ENCODE measurements at regions not wholly inside any gene's neighbourhood (a gene's known extent, or its start where the extent isn't known, plus 50 kb on each side); places are given as distances from the start of the nearest gene placed in this dataset.
"Not testable (repeated sequence)": the region's sequence is repeated elsewhere in the genome, so short reads cannot be mapped to it uniquely, and the experiment has no call there.

GRCh38 chr6:86619428-86619827 is 317.9 kb upstream of the HTR1E start:
- WGBS, 2 experiments (ENCODE audit: insufficient coverage in 2 of 2): no CpG with 5 or more reads among the region's 2 CpGs
- Histone ChIP-seq H3K9me3 (ENCODE audit: control insufficient read depth, low read length) (no peaks in the 10 kb centered on the region), H3K36me3 (ENCODE audit: control insufficient read depth, insufficient read depth, low read length) (no peaks in the 10 kb centered on the region), H3K4me1 (ENCODE audit: control insufficient read depth, insufficient read depth, low read length, poor library complexity, severe bottlenecking) (no peaks in the 10 kb centered on the region), H3K4me3 (ENCODE audit: extremely low read depth, insufficient read depth, low read length, poor library complexity, severe bottlenecking) (no peak overlapping the region), H3K27ac (ENCODE audit: low read depth, low read length, severe bottlenecking) (no peak overlapping the region)

- no peak overlapping the region for H3K4me3 ChIP-seq (ENCODE audit: extremely low read depth, insufficient read depth, low read length, poor library complexity, severe bottlenecking)
- WGBS, 2 experiments (ENCODE audit: insufficient coverage in 2 of 2): 83% methylated on average over 1 of the region's 1 CpG; no CpG with 5 or more reads in 1 of the 2 experiments
- no peaks in the 10 kb centered on the region for H3K36me3 ChIP-seq (ENCODE audit: control insufficient read depth, insufficient read depth, low read length)
- H3K27ac ChIP-seq (ENCODE audit: low read depth, low read length, severe bottlenecking): no peak overlapping the region
- H3K9me3 ChIP-seq (ENCODE audit: control insufficient read depth, low read length): no peaks in the 10 kb centered on the region
- no peaks in the 10 kb centered on the region for H3K4me1 ChIP-seq (ENCODE audit: control insufficient read depth, insufficient read depth, low read length, poor library complexity, severe bottlenecking)
Measured at GRCh38 chr6:86615299-86615698, 322.0 kb upstream of the HTR1E start.

GRCh38 chr6:86609549-86610388 is 327.6 kb upstream of the HTR1E start:
- no peaks in the 10 kb centered on the region for H3K9me3 ChIP-seq (ENCODE audit: control insufficient read depth, low read length)
- H3K36me3 ChIP-seq (ENCODE audit: control insufficient read depth, insufficient read depth, low read length): no peaks in the 10 kb centered on the region
- H3K4me1 ChIP-seq (ENCODE audit: control insufficient read depth, insufficient read depth, low read length, poor library complexity, severe bottlenecking): peaks cover 10% of the 10 kb centered on the region
- no peak overlapping the region for H3K4me3 ChIP-seq (ENCODE audit: extremely low read depth, insufficient read depth, low read length, poor library complexity, severe bottlenecking)
- H3K27ac ChIP-seq (ENCODE audit: low read depth, low read length, severe bottlenecking): peak overlapping the region; percentile 92
- WGBS, 2 experiments (ENCODE audit: insufficient coverage in 2 of 2): 33 to 48% methylated on average over 5 to 7 of the region's 9 CpGs

GRCh38 chr6:86603364-86603763 is 334.0 kb upstream of the HTR1E start:
- H3K9me3 ChIP-seq (ENCODE audit: control insufficient read depth, low read length); H3K27ac ChIP-seq (ENCODE audit: low read depth, low read length, severe bottlenecking); H3K4me1 ChIP-seq (ENCODE audit: control insufficient read depth, insufficient read depth, low read length, poor library complexity, severe bottlenecking); H3K36me3 ChIP-seq (ENCODE audit: control insufficient read depth, insufficient read depth, low read length); H3K4me3 ChIP-seq (ENCODE audit: extremely low read depth, insufficient read depth, low read length, poor library complexity, severe bottlenecking): not testable (repeated sequence)
- WGBS, 2 experiments (ENCODE audit: insufficient coverage in 2 of 2): 95 to 100% methylated on average over 1 to 3 of the region's 3 CpGs

GRCh38 chr6:86602093-86602492 is 335.2 kb upstream of the HTR1E start:
- 64 to 70% methylated on average over 2 to 3 of the region's 6 CpGs for WGBS, 2 experiments (ENCODE audit: insufficient coverage in 2 of 2)

GRCh38 chr6:86598969-86599368 is 338.4 kb upstream of the HTR1E start:
- H3K36me3 ChIP-seq (ENCODE audit: control insufficient read depth, insufficient read depth, low read length); H3K4me1 ChIP-seq (ENCODE audit: control insufficient read depth, insufficient read depth, low read length, poor library complexity, severe bottlenecking); H3K27ac ChIP-seq (ENCODE audit: low read depth, low read length, severe bottlenecking); H3K4me3 ChIP-seq (ENCODE audit: extremely low read depth, insufficient read depth, low read length, poor library complexity, severe bottlenecking); H3K9me3 ChIP-seq (ENCODE audit: control insufficient read depth, low read length): not testable (repeated sequence)
- 89 to 95% methylated on average over 4 of the region's 4 CpGs for WGBS, 2 experiments (ENCODE audit: insufficient coverage in 2 of 2)

More at GRCh38 chr6:86602093-86602492, 335.2 kb upstream of the HTR1E start:
- H3K4me1 ChIP-seq (ENCODE audit: control insufficient read depth, insufficient read depth, low read length, poor library complexity, severe bottlenecking); H3K4me3 ChIP-seq (ENCODE audit: extremely low read depth, insufficient read depth, low read length, poor library complexity, severe bottlenecking); H3K9me3 ChIP-seq (ENCODE audit: control insufficient read depth, low read length); H3K36me3 ChIP-seq (ENCODE audit: control insufficient read depth, insufficient read depth, low read length); H3K27ac ChIP-seq (ENCODE audit: low read depth, low read length, severe bottlenecking): not testable (repeated sequence)

GRCh38 chr6:86595641-86596040 is 341.7 kb upstream of the HTR1E start:
- H3K27ac ChIP-seq (ENCODE audit: low read depth, low read length, severe bottlenecking): no peak overlapping the region
- WGBS, 2 experiments (ENCODE audit: insufficient coverage in 2 of 2): 0 to 60% methylated on average over 1 to 3 of the region's 3 CpGs
- no peaks in the 10 kb centered on the region for H3K36me3 ChIP-seq (ENCODE audit: control insufficient read depth, insufficient read depth, low read length)
- H3K4me3 ChIP-seq (ENCODE audit: extremely low read depth, insufficient read depth, low read length, poor library complexity, severe bottlenecking): no peak overlapping the region
- H3K4me1 ChIP-seq (ENCODE audit: control insufficient read depth, insufficient read depth, low read length, poor library complexity, severe bottlenecking): peaks cover 2% of the 10 kb centered on the region
- H3K9me3 ChIP-seq (ENCODE audit: control insufficient read depth, low read length): no peaks in the 10 kb centered on the region

- 95 to 100% methylated on average over 2 to 4 of the region's 4 CpGs for WGBS, 2 experiments (ENCODE audit: insufficient coverage in 2 of 2)
- Histone ChIP-seq H3K4me3 (ENCODE audit: extremely low read depth, insufficient read depth, low read length, poor library complexity, severe bottlenecking) (no peak overlapping the region), H3K27ac (ENCODE audit: low read depth, low read length, severe bottlenecking) (no peak overlapping the region), H3K36me3 (ENCODE audit: control insufficient read depth, insufficient read depth, low read length) (no peaks in the 10 kb centered on the region), H3K4me1 (ENCODE audit: control insufficient read depth, insufficient read depth, low read length, poor library complexity, severe bottlenecking) (no peaks in the 10 kb centered on the region), H3K9me3 (ENCODE audit: control insufficient read depth, low read length) (peaks cover 7% of the 10 kb centered on the region)
Measured at GRCh38 chr6:86586195-86586594, 351.1 kb upstream of the HTR1E start.

GRCh38 chr6:86581833-86582232 is 355.5 kb upstream of the HTR1E start:
- peaks cover 13% of the 10 kb centered on the region for H3K9me3 ChIP-seq (ENCODE audit: control insufficient read depth, low read length)
- no peak overlapping the region for H3K27ac ChIP-seq (ENCODE audit: low read depth, low read length, severe bottlenecking)
- WGBS, 2 experiments (ENCODE audit: insufficient coverage in 2 of 2): 83 to 91% methylated on average over 2 to 3 of the region's 3 CpGs
- H3K4me3 ChIP-seq (ENCODE audit: extremely low read depth, insufficient read depth, low read length, poor library complexity, severe bottlenecking): no peak overlapping the region
- H3K36me3 ChIP-seq (ENCODE audit: control insufficient read depth, insufficient read depth, low read length): no peaks in the 10 kb centered on the region
- H3K4me1 ChIP-seq (ENCODE audit: control insufficient read depth, insufficient read depth, low read length, poor library complexity, severe bottlenecking): no peaks in the 10 kb centered on the region

- Histone ChIP-seq H3K9me3 (ENCODE audit: control insufficient read depth, low read length) (no peaks in the 10 kb centered on the region), H3K4me1 (ENCODE audit: control insufficient read depth, insufficient read depth, low read length, poor library complexity, severe bottlenecking) (no peaks in the 10 kb centered on the region), H3K4me3 (ENCODE audit: extremely low read depth, insufficient read depth, low read length, poor library complexity, severe bottlenecking) (no peak overlapping the region), H3K27ac (ENCODE audit: low read depth, low read length, severe bottlenecking) (no peak overlapping the region), H3K36me3 (ENCODE audit: control insufficient read depth, insufficient read depth, low read length) (no peaks in the 10 kb centered on the region)
- WGBS, 2 experiments (ENCODE audit: insufficient coverage in 2 of 2): 100% methylated on average over 1 of the region's 1 CpG; no CpG with 5 or more reads in 1 of the 2 experiments
Measured at GRCh38 chr6:86563197-86563596, 374.1 kb upstream of the HTR1E start.

- no peak overlapping the region for H3K4me3 ChIP-seq (ENCODE audit: extremely low read depth, insufficient read depth, low read length, poor library complexity, severe bottlenecking)
- H3K4me1 ChIP-seq (ENCODE audit: control insufficient read depth, insufficient read depth, low read length, poor library complexity, severe bottlenecking): no peaks in the 10 kb centered on the region
- H3K27ac ChIP-seq (ENCODE audit: low read depth, low read length, severe bottlenecking): no peak overlapping the region
- H3K9me3 ChIP-seq (ENCODE audit: control insufficient read depth, low read length): no peaks in the 10 kb centered on the region
- 82 to 85% methylated on average over 2 of the region's 2 CpGs for WGBS, 2 experiments (ENCODE audit: insufficient coverage in 2 of 2)
- no peaks in the 10 kb centered on the region for H3K36me3 ChIP-seq (ENCODE audit: control insufficient read depth, insufficient read depth, low read length)
Measured at GRCh38 chr6:86558318-86558717, 379.0 kb upstream of the HTR1E start.
